HepG2 (cell line): ENCODE measurements at regions not wholly inside any gene's neighbourhood (a gene's known extent, or its start where the extent isn't known, plus 50 kb on each side); places are given as distances from the start of the nearest gene placed in this dataset.

Experiments used
- ATAC-seq: fragments of 200-7000 bp; cut with Tn5 transposase; 3 replicates; pipeline ENCODE4 v1.9.1; 2020; ENCODE audit warnings: mild to moderate bottlenecking, moderate library complexity
- BruUV-seq: library from RNA; stranded (reverse); fragments of 400-500 nt; replicated peaks from 2 replicates; lab custom pipeline; 2021; lab: Mats Ljungman, UMichigan
- CTCF ChIA-PET: fragments of 300-600 bp; formaldehyde crosslinking; extraction: SDS; loops from one replicate; lab custom pipeline; 2021; ENCODE audit warnings: low total read pairs, inconsistent platforms, low intra/inter-chr PET ratio; lab: Yijun Ruan, JAX
- POLR2A ChIA-PET: fragments of 350-600 bp; sonication (Branson Sonifier 250); formaldehyde crosslinking; loops from one replicate; lab custom pipeline; 2020; ENCODE audit warnings: antibody characterized with exemption, inconsistent platforms; lab: Yijun Ruan, JAX
- DNase-seq: peaks from one replicate; pipeline ENCODE4 v3.0.0-alpha.2; 2015; ENCODE audit warnings: low spot score
- FAIRE-seq: peaks from 3 replicates; lab custom pipeline; 2011; peaks lifted over from hg19 to GRCh38; lab: Jason Lieb, UNC
- H2AFZ ChIP-seq: one replicate; pipeline ENCODE4 v1.6.1; 2011; ENCODE audit warnings: low read length, inconsistent platforms
- H3K27ac ChIP-seq: fragments of 300-600 bp; 3 replicates; pipeline ENCODE4 v1.8.0; 2011; ENCODE audit warnings: mixed run types, mild to moderate bottlenecking, mixed read lengths, low read length, inconsistent platforms; ENCODE audit not compliant: insufficient read depth; ENCODE audit errors: extremely low read length
- H3K27me3 ChIP-seq, 2 experiments: fragments of 200-600 bp in 1 of 2; 2 replicates in 1 of 2; 3 replicates in 1 of 2; pipeline versions ENCODE4 v1.6.0 to v1.8.0; 2011; ENCODE audit warnings: low read length in 2 of 2, mild to moderate bottlenecking in 2 of 2, moderate library complexity in 2 of 2, inconsistent platforms in 1 of 2; ENCODE audit not compliant: insufficient read depth in 2 of 2, control insufficient read depth in 1 of 2
- H3K36me3 ChIP-seq, 2 experiments: fragments of 200-600 bp in 1 of 2; replicated peaks in 1 of 2; 2 replicates in 1 of 2; 3 replicates in 1 of 2; pipeline versions ENCODE4 v1.5.1 to v1.8.0; 2011; ENCODE audit warnings: low read length in 2 of 2, inconsistent platforms in 1 of 2; ENCODE audit not compliant: insufficient read depth in 2 of 2, control insufficient read depth in 1 of 2
- H3K4me1 ChIP-seq: 2 replicates; pipeline ENCODE4 v1.5.1; 2012; ENCODE audit warnings: low read length, inconsistent platforms; ENCODE audit not compliant: insufficient read depth
- H3K4me2 ChIP-seq: 2 replicates; pipeline ENCODE4 v1.6.0; 2011; ENCODE audit warnings: low read depth, low read length, inconsistent platforms
- H3K4me3 ChIP-seq, 3 experiments: fragments of 200-600 bp in 1 of 3; sonication (generic), shearing (Covaris generic) in 1 of 3; replicated peaks in 1 of 3; 2 replicates each; pipeline ENCODE4 v1.5.1; 2011 to 2016; ENCODE audit warnings: low read length in 3 of 3, inconsistent platforms in 2 of 3, low read depth in 2 of 3, mild to moderate bottlenecking in 2 of 3, control low read depth in 1 of 3, mixed read lengths in 1 of 3; ENCODE audit not compliant: insufficient read depth in 1 of 3
- H3K79me2 ChIP-seq: one replicate; pipeline ENCODE4 v1.6.1; 2011; ENCODE audit warnings: low read length, inconsistent platforms; ENCODE audit not compliant: insufficient read depth
- H3K9ac ChIP-seq: 2 replicates; pipeline ENCODE4 v1.6.0; 2011; ENCODE audit warnings: mild to moderate bottlenecking, low read depth, low read length, inconsistent platforms; ENCODE audit not compliant: insufficient read depth
- H3K9me3 ChIP-seq: 2 replicates; pipeline ENCODE4 v1.5.1; 2012; ENCODE audit warnings: mild to moderate bottlenecking, low read length
- H4K20me1 ChIP-seq: 2 replicates; pipeline ENCODE4 v1.6.0; 2011; ENCODE audit warnings: inconsistent platforms, mild to moderate bottlenecking, low read length, moderate library complexity; ENCODE audit not compliant: insufficient read depth
- ARNT2 ChIP-seq: sonication (generic); formaldehyde crosslinking; IDR thresholded peaks from 2 replicates; pipeline ENCODE4 v1.8.0; 2022; ENCODE audit warnings: mild to moderate bottlenecking, low read depth, missing genetic modification reagents, moderate library complexity
- ASH2L ChIP-seq: fragments of 300-600, 200-600 bp; sonication (generic); IDR thresholded peaks from 2 replicates; pipeline ENCODE4 v1.7.0; 2017; ENCODE audit warnings: low read depth, mild to moderate bottlenecking, moderate library complexity, mixed read lengths, low read length; ENCODE audit not compliant: insufficient read length
- ETV6 ChIP-seq: sonication (generic); formaldehyde crosslinking; conservative IDR thresholded peaks from 2 replicates; pipeline ENCODE4 v1.4.0; 2020; ENCODE audit warnings: missing genetic modification reagents
- FOXJ3 ChIP-seq: sonication (generic); formaldehyde crosslinking; IDR thresholded peaks from 2 replicates; pipeline ENCODE4 v1.4.0; 2020; ENCODE audit warnings: missing genetic modification reagents, mild to moderate bottlenecking, borderline replicate concordance
- KLF12 ChIP-seq: sonication (generic); formaldehyde crosslinking; IDR thresholded peaks from 2 replicates; pipeline ENCODE4 v1.4.0; 2020; ENCODE audit warnings: missing genetic modification reagents, borderline replicate concordance
- NFKB2 ChIP-seq: sonication (generic); formaldehyde crosslinking; IDR thresholded peaks from 2 replicates; pipeline ENCODE4 v1.4.0; 2020; ENCODE audit warnings: missing genetic modification reagents, borderline replicate concordance
- SP4 ChIP-seq: sonication (generic); formaldehyde crosslinking; IDR thresholded peaks from 2 replicates; pipeline ENCODE4 v1.8.1; 2023; ENCODE audit warnings: mild to moderate bottlenecking, missing genetic modification reagents
- TEAD3 ChIP-seq: optimal IDR thresholded peaks from 2 replicates; pipeline ENCODE3; 2016; ENCODE audit warnings: borderline replicate concordance
- ZKSCAN8 ChIP-seq: IDR thresholded peaks from 2 replicates; pipeline ENCODE4 v1.6.1; 2016; ENCODE audit warnings: borderline replicate concordance, missing genetic modification reagents, missing compliant biosample characterization
- ZNF451 ChIP-seq: sonication (generic); formaldehyde crosslinking; IDR thresholded peaks from 2 replicates; pipeline ENCODE4 v1.5.0; 2020; ENCODE audit warnings: mild to moderate bottlenecking, missing genetic modification reagents
- ZNF607 ChIP-seq: sonication (generic); formaldehyde crosslinking; IDR thresholded peaks from 2 replicates; pipeline ENCODE4 v1.5.1; 2020; ENCODE audit warnings: missing genetic modification reagents, mild to moderate bottlenecking, borderline replicate concordance
- ZNF737 ChIP-seq: sonication (generic); formaldehyde crosslinking; IDR thresholded peaks from 2 replicates; pipeline ENCODE4 v1.5.0; 2020; ENCODE audit warnings: missing genetic modification reagents, mild to moderate bottlenecking, borderline replicate concordance
- ZNF766 ChIP-seq: sonication (generic); formaldehyde crosslinking; IDR thresholded peaks from 2 replicates; pipeline ENCODE4 v1.5.0; 2020; ENCODE audit warnings: missing genetic modification reagents, borderline replicate concordance
- ZNF768 ChIP-seq: sonication (generic); formaldehyde crosslinking; IDR thresholded peaks from 2 replicates; pipeline ENCODE4 v1.4.0; 2020; ENCODE audit warnings: missing genetic modification reagents
- WGBS: methylation state at CpG from one replicate; pipeline ENCODE4 v1.1.6; 2017; ENCODE audit warnings: low lambda C conversion rate; 5-methylcytosine and 5-hydroxymethylcytosine counted together
- in situ Hi-C: cut with HindIII; loops from 2 replicates; pipeline ENCODE4 v1.10.0; 2017; ENCODE audit warnings: low pct_unique_long_range_greater_than_20kb; ENCODE audit not compliant: extremely low pct_ligation_motif_present
- intact Hi-C: fragments of 100-400 bp; cut with micrococcal nuclease; formaldehyde crosslinking; loops from one replicate; pipeline ENCODE4 v1.10.0; 2022; ENCODE audit not compliant: unreplicated experiment
- TF ChIP-seq, protein P1 (sequence below): sonication (generic); formaldehyde crosslinking; IDR thresholded peaks from 2 replicates; pipeline ENCODE4 v1.9.0; 2021; ENCODE audit warnings: mild to moderate bottlenecking, missing genetic modification reagents
- TF ChIP-seq, protein P2 (sequence below): IDR thresholded peaks from 2 replicates; pipeline ENCODE4 v1.6.1; 2016; ENCODE audit warnings: missing genetic modification reagents, missing compliant biosample characterization

DNA sequence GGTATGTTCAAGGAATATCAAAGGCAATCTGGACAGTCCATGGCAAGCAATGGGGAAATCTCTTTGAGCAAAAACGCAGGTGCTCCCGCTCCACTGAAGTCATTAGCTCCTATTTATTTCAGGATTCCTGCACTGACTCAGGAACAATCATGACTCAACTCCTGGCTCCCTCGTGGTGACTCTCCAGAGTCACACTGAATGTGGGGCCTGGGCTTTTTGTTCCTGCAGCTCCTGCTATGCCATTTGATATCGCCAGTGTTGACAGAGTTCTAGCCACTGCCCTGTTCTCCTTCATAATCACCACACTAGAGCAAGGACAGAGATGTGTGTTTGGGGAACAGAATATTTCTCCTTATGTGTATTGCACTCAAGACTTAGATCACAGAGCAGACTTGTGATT, 187.2 kb upstream of the ZNF462 start (continued):
- TF ChIP-seq, protein P1, sequence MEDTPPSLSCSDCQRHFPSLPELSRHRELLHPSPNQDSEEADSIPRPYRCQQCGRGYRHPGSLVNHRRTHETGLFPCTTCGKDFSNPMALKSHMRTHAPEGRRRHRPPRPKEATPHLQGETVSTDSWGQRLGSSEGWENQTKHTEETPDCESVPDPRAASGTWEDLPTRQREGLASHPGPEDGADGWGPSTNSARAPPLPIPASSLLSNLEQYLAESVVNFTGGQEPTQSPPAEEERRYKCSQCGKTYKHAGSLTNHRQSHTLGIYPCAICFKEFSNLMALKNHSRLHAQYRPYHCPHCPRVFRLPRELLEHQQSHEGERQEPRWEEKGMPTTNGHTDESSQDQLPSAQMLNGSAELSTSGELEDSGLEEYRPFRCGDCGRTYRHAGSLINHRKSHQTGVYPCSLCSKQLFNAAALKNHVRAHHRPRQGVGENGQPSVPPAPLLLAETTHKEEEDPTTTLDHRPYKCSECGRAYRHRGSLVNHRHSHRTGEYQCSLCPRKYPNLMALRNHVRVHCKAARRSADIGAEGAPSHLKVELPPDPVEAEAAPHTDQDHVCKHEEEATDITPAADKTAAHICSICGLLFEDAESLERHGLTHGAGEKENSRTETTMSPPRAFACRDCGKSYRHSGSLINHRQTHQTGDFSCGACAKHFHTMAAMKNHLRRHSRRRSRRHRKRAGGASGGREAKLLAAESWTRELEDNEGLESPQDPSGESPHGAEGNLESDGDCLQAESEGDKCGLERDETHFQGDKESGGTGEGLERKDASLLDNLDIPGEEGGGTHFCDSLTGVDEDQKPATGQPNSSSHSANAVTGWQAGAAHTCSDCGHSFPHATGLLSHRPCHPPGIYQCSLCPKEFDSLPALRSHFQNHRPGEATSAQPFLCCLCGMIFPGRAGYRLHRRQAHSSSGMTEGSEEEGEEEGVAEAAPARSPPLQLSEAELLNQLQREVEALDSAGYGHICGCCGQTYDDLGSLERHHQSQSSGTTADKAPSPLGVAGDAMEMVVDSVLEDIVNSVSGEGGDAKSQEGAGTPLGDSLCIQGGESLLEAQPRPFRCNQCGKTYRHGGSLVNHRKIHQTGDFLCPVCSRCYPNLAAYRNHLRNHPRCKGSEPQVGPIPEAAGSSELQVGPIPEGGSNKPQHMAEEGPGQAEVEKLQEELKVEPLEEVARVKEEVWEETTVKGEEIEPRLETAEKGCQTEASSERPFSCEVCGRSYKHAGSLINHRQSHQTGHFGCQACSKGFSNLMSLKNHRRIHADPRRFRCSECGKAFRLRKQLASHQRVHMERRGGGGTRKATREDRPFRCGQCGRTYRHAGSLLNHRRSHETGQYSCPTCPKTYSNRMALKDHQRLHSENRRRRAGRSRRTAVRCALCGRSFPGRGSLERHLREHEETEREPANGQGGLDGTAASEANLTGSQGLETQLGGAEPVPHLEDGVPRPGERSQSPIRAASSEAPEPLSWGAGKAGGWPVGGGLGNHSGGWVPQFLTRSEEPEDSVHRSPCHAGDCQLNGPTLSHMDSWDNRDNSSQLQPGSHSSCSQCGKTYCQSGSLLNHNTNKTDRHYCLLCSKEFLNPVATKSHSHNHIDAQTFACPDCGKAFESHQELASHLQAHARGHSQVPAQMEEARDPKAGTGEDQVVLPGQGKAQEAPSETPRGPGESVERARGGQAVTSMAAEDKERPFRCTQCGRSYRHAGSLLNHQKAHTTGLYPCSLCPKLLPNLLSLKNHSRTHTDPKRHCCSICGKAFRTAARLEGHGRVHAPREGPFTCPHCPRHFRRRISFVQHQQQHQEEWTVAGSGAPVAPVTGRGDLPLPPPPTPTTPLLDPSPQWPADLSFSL (CRISPR knock-in tag): no peak
- TF ChIP-seq KLF12 (CRISPR knock-in tag): no peak

DNA sequence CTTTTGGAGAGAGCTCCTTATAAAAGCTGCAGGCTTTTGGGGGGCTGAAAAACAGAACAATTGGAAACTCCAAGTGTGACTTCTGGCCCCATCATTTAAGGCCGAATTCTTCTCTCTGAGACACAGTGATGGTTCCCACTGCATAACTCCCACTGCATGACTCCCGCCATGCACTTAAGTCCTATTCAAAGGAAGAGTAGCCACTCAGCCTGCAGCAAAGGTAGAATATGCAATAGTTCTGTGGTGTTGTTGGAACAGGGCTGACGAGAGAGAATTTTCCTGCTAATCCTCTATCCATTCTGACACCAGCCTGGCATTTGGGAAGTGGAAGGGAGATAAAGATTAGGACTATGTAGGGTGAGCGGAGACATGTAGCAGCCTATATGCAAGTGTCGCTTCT, 185.6 kb upstream of the ZNF462 start:
- ChIA-PET CTCF (no interaction called here), POLR2A (no interaction called here)
- H3K4me2 ChIP-seq: no peak overlapping the region
- H3K4me1 ChIP-seq: no peaks in the 10 kb centered on the region
- intact Hi-C loops (no loop called here), in situ Hi-C loops (no loop called here)
- TF ChIP-seq ETV6 (CRISPR knock-in tag) (no peak), ZNF768 (CRISPR knock-in tag) (no peak), FOXJ3 (CRISPR knock-in tag) (no peak), SP4 (no peak), ARNT2 (no peak), ZNF737 (CRISPR knock-in tag) (no peak), ZNF607 (CRISPR knock-in tag) (no peak), ASH2L (no peak), TEAD3 (no peak), ZNF766 (CRISPR knock-in tag) (no peak), ZKSCAN8 (CRISPR knock-in tag) (no peak), NFKB2 (no peak), ZNF451 (CRISPR knock-in tag) (no peak)
- TF ChIP-seq, protein P2, sequence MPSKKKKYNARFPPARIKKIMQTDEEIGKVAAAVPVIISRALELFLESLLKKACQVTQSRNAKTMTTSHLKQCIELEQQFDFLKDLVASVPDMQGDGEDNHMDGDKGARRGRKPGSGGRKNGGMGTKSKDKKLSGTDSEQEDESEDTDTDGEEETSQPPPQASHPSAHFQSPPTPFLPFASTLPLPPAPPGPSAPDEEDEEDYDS (CRISPR knock-in tag): no peak
- no peak overlapping the region for H2AFZ ChIP-seq
- no peaks in the 10 kb centered on the region for H4K20me1 ChIP-seq
- H3K4me3 ChIP-seq: no peak overlapping the region
- WGBS: 45% methylated on average over 5 of the region's 5 CpGs
- H3K79me2 ChIP-seq: no peaks in the 10 kb centered on the region
- no TSS peak for BruUV-seq
- FAIRE-seq: no peak
- H3K27ac ChIP-seq: no peak overlapping the region
- DNase-seq: no peak
- ATAC-seq: no peak
- no peaks in the 10 kb centered on the region for H3K9me3 ChIP-seq
- H3K9ac ChIP-seq: no peak overlapping the region
- no peaks in the 10 kb centered on the region for H3K36me3 ChIP-seq
- no peaks in the 10 kb centered on the region for H3K27me3 ChIP-seq
